ENCODE measurements at regions not wholly inside any gene's neighbourhood (a gene's known extent, or its start where the extent isn't known, plus 50 kb on each side); places are given as distances from the start of the nearest gene placed in this dataset.

DNA sequence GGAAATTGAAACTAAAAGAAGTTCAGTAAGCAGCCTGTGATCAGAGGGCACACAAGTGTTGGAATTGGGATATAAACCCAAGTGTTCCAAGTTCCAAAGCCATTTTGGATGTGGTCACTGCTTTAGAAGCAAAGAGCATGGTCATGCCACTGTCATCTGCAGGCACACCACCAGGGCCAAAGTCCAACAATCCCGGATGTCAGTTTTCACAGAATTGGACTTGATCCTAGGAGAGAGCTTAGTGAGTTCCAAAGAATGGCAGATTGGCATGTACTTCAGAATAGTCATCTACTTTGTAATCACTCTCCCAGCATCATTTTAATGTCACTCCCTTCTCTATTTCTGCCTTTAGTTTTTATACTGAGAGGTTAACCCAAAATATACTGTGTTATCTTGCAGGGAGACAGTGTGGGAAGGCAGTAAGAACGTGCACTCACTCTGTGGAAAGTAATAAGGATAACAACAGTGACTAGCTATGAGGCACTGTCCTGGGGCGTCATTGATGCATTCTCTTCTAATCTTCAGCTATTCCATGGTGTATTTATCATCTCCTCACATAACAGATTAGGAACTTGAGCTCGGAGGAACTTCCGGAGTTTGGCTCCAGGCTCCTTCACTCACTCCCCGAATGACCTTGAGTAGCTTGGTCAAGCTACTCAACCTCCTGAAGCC is 388.0 kb downstream of the ACTL7B start (continued):
- TF ChIP-seq HOXD1 (CRISPR knock-in tag; IDR thresholded peaks at IDR 0.05) (no peak), HOXA7 (CRISPR knock-in tag; IDR thresholded peaks at IDR 0.05) (no peak), MEIS2 (CRISPR knock-in tag; IDR thresholded peaks at IDR 0.05) (no peak), RFX3 (CRISPR knock-in tag; IDR thresholded peaks at IDR 0.05) (no peak), GATAD2A (CRISPR knock-in tag; IDR thresholded peaks at IDR 0.05) (peak; percentile 47; the same call in 1 of the 2 replicates), SOX5 (CRISPR knock-in tag; IDR thresholded peaks at IDR 0.05; ENCODE audit: borderline replicate concordance) (peak; percentile 23; the same call in 1 of the 2 replicates), DMAP1 (CRISPR knock-in tag; IDR thresholded peaks at IDR 0.05) (no peak), MTA3 (CRISPR knock-in tag; IDR thresholded peaks at IDR 0.05) (no peak), ZMYM4 (CRISPR knock-in tag; IDR thresholded peaks at IDR 0.05) (peak; percentile 58; the same call in 1 of the 2 replicates), WIZ (CRISPR knock-in tag; IDR thresholded peaks at IDR 0.05) (peak; percentile 80; the same call in 1 of the 2 replicates), ZNF207 (IDR thresholded peaks at IDR 0.05; ENCODE audit: borderline replicate concordance) (no peak), ZSCAN9 (CRISPR knock-in tag; IDR thresholded peaks at IDR 0.05; ENCODE audit: borderline replicate concordance) (no peak), ZNF839 (CRISPR knock-in tag; IDR thresholded peaks at IDR 0.05; ENCODE audit: borderline replicate concordance) (no peak), JUNB (CRISPR knock-in tag; IDR thresholded peaks at IDR 0.05; ENCODE audit: borderline replicate concordance) (no peak), ZBTB38 (CRISPR knock-in tag; IDR thresholded peaks at IDR 0.05) (no peak), SOX6 (IDR thresholded peaks at IDR 0.05) (no peak), SOX6 (CRISPR knock-in tag; IDR thresholded peaks at IDR 0.05) (peak; percentile 37; the same call in 1 of the 2 replicates), NR2F1 (CRISPR knock-in tag; IDR thresholded peaks at IDR 0.05) (no peak), FOXM1 (CRISPR knock-in tag; IDR thresholded peaks at IDR 0.05) (no peak), ZNF644 (CRISPR knock-in tag; IDR thresholded peaks at IDR 0.05; ENCODE audit: low read depth) (peak; percentile 99)
- TF ChIP-seq, protein P1, sequence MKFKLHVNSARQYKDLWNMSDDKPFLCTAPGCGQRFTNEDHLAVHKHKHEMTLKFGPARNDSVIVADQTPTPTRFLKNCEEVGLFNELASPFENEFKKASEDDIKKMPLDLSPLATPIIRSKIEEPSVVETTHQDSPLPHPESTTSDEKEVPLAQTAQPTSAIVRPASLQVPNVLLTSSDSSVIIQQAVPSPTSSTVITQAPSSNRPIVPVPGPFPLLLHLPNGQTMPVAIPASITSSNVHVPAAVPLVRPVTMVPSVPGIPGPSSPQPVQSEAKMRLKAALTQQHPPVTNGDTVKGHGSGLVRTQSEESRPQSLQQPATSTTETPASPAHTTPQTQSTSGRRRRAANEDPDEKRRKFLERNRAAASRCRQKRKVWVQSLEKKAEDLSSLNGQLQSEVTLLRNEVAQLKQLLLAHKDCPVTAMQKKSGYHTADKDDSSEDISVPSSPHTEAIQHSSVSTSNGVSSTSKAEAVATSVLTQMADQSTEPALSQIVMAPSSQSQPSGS (CRISPR knock-in tag; IDR thresholded peaks at IDR 0.05) = no peak
- TF ChIP-seq, protein P2, sequence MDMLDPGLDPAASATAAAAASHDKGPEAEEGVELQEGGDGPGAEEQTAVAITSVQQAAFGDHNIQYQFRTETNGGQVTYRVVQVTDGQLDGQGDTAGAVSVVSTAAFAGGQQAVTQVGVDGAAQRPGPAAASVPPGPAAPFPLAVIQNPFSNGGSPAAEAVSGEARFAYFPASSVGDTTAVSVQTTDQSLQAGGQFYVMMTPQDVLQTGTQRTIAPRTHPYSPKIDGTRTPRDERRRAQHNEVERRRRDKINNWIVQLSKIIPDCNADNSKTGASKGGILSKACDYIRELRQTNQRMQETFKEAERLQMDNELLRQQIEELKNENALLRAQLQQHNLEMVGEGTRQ (IDR thresholded peaks at IDR 0.05; ENCODE audit: low read depth, low read length) = no peak
- TF ChIP-seq, protein P2 (CRISPR knock-in tag; IDR thresholded peaks at IDR 0.05; ENCODE audit: borderline replicate concordance) = no peak
- TF ChIP-seq, protein P3, sequence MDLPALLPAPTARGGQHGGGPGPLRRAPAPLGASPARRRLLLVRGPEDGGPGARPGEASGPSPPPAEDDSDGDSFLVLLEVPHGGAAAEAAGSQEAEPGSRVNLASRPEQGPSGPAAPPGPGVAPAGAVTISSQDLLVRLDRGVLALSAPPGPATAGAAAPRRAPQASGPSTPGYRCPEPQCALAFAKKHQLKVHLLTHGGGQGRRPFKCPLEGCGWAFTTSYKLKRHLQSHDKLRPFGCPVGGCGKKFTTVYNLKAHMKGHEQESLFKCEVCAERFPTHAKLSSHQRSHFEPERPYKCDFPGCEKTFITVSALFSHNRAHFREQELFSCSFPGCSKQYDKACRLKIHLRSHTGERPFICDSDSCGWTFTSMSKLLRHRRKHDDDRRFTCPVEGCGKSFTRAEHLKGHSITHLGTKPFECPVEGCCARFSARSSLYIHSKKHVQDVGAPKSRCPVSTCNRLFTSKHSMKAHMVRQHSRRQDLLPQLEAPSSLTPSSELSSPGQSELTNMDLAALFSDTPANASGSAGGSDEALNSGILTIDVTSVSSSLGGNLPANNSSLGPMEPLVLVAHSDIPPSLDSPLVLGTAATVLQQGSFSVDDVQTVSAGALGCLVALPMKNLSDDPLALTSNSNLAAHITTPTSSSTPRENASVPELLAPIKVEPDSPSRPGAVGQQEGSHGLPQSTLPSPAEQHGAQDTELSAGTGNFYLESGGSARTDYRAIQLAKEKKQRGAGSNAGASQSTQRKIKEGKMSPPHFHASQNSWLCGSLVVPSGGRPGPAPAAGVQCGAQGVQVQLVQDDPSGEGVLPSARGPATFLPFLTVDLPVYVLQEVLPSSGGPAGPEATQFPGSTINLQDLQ (CRISPR knock-in tag; IDR thresholded peaks at IDR 0.05) = no peak
- TF ChIP-seq, protein P4, sequence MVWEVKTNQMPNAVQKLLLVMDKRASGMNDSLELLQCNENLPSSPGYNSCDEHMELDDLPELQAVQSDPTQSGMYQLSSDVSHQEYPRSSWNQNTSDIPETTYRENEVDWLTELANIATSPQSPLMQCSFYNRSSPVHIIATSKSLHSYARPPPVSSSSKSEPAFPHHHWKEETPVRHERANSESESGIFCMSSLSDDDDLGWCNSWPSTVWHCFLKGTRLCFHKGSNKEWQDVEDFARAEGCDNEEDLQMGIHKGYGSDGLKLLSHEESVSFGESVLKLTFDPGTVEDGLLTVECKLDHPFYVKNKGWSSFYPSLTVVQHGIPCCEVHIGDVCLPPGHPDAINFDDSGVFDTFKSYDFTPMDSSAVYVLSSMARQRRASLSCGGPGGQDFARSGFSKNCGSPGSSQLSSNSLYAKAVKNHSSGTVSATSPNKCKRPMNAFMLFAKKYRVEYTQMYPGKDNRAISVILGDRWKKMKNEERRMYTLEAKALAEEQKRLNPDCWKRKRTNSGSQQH (CRISPR knock-in tag; IDR thresholded peaks at IDR 0.05; ENCODE audit: low read depth) = no peak
- TF ChIP-seq, protein P5, sequence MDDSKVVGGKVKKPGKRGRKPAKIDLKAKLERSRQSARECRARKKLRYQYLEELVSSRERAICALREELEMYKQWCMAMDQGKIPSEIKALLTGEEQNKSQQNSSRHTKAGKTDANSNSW (CRISPR knock-in tag; IDR thresholded peaks at IDR 0.05; ENCODE audit: borderline replicate concordance) = no peak

Data from HepG2 (cell line).